VCaP (cell line): ENCODE measurements at regions not wholly inside any gene's neighbourhood (a gene's known extent, or its start where the extent isn't known, plus 50 kb on each side); places are given as distances from the start of the nearest gene placed in this dataset.

Experiments used
- H3K27ac ChIP-seq: fragments of 450-650 bp; 2 replicates; pipeline ENCODE4 v1.5.1; 2017
- CTCF ChIP-seq: fragments of 450-650 bp; conservative IDR thresholded peaks from 2 replicates; pipeline ENCODE4 v1.5.1; 2017; ENCODE audit warnings: mild to moderate bottlenecking, moderate library complexity

GRCh38 chr4:134365852-134366251, 164.3 kb upstream of the PABPC4L start:
- no peak for TF ChIP-seq CTCF
- no peak overlapping the region for H3K27ac ChIP-seq

GRCh38 chr4:134364928-134365327, 163.3 kb upstream of the PABPC4L start:
- no peak for TF ChIP-seq CTCF
- H3K27ac ChIP-seq = no peak overlapping the region

GRCh38 chr4:134345244-134345643, 143.7 kb upstream of the PABPC4L start:
- TF ChIP-seq CTCF = no peak
- H3K27ac ChIP-seq = no peak overlapping the region

GRCh38 chr4:134343656-134344055, 142.1 kb upstream of the PABPC4L start:
- no peak for TF ChIP-seq CTCF
- no peak overlapping the region for H3K27ac ChIP-seq

- H3K27ac ChIP-seq = no peak overlapping the region
- no peak for TF ChIP-seq CTCF
Observed at GRCh38 chr4:134343081-134343480, 141.5 kb upstream of the PABPC4L start.

- H3K27ac ChIP-seq = no peak overlapping the region
- TF ChIP-seq CTCF = no peak
Observed at GRCh38 chr4:134337574-134337973, 136.0 kb upstream of the PABPC4L start.

- no peak overlapping the region for H3K27ac ChIP-seq
- no peak for TF ChIP-seq CTCF
Observed at GRCh38 chr4:134328741-134329140, 127.2 kb upstream of the PABPC4L start.
